WERI-Rb-1 (cell line): ENCODE measurements at regions not wholly inside any gene's neighbourhood (a gene's known extent, or its start where the extent isn't known, plus 50 kb on each side); places are given as distances from the start of the nearest gene placed in this dataset.

ENCODE experiments used
- DNase-seq: peaks from one replicate; pipeline ENCODE4 v3.0.0-alpha.2; 2020
- H3K27ac ChIP-seq: fragments of 250-450 bp; sonication (Bioruptor Pico); 2 replicates; pipeline ENCODE4 v1.5.1; 2020; ENCODE audit warnings: mild to moderate bottlenecking, moderate library complexity
- H3K27me3 ChIP-seq: fragments of 250-450 bp; sonication (Bioruptor Pico); 2 replicates; pipeline ENCODE4 v1.5.1; 2021; ENCODE audit warnings: mild to moderate bottlenecking, low read depth, moderate library complexity; ENCODE audit not compliant: insufficient read depth, severe bottlenecking
- H3K36me3 ChIP-seq: fragments of 250-450 bp; sonication (Bioruptor Pico); 2 replicates; pipeline ENCODE4 v1.5.1; 2020; ENCODE audit warnings: mild to moderate bottlenecking, moderate library complexity
- H3K4me3 ChIP-seq: 2 replicates; pipeline ENCODE4 v1.5.1; 2011; ENCODE audit warnings: low read depth, mild to moderate bottlenecking, control low read depth, low read length
- H3K9me3 ChIP-seq: fragments of 250-450 bp; sonication (Bioruptor Pico); 2 replicates; pipeline ENCODE4 v1.5.1; 2021; ENCODE audit warnings: mild to moderate bottlenecking, moderate library complexity; ENCODE audit not compliant: severe bottlenecking
- TF ChIP-seq, protein P1 (sequence below): IDR thresholded peaks from 2 replicates; pipeline ENCODE4 v1.5.1; 2011; ENCODE audit warnings: low read depth, mild to moderate bottlenecking, control low read depth, inconsistent platforms, low read length

DNA sequence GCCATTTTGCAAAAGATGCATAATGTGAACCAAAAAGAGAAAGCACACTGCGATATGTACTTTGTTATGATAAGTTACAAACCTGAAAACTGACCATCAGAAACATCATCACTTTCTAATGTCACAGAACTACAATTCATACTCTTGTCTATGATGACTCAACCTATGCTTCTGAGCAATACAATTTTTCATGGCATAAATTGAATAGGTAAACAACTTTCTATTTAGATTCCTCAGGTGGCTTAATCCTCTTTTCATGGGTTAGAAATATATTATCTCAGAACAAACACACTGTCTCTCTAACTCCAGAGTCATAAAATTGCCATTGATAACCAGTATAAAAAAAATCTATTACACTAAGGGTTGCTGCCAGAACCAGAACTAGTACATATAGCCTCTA lies 1715.0 kb upstream of the FLRT2 start:
- no peaks in the 10 kb centered on the region for H3K27me3 ChIP-seq
- no peak overlapping the region for H3K4me3 ChIP-seq
- TF ChIP-seq, protein P1, sequence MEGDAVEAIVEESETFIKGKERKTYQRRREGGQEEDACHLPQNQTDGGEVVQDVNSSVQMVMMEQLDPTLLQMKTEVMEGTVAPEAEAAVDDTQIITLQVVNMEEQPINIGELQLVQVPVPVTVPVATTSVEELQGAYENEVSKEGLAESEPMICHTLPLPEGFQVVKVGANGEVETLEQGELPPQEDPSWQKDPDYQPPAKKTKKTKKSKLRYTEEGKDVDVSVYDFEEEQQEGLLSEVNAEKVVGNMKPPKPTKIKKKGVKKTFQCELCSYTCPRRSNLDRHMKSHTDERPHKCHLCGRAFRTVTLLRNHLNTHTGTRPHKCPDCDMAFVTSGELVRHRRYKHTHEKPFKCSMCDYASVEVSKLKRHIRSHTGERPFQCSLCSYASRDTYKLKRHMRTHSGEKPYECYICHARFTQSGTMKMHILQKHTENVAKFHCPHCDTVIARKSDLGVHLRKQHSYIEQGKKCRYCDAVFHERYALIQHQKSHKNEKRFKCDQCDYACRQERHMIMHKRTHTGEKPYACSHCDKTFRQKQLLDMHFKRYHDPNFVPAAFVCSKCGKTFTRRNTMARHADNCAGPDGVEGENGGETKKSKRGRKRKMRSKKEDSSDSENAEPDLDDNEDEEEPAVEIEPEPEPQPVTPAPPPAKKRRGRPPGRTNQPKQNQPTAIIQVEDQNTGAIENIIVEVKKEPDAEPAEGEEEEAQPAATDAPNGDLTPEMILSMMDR: no peak

DNA sequence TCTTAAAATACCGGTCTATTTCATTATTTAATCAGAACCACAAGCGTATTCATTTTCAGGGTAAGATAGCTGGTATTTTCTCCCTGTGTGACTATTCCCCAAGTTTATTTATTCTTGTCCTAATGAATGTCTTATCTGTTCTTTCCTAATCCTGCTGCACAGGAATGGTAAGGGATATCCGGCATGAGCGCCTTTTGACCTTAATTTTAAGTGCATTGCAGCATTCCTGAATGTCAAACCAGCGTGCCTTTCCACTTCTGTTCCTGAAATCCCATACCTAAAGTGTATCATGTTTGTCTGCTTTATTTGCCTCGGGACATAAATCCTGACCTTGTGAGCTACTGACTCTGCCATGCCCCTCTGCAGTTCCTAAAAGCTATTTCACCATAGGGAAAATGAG lies 1713.2 kb upstream of the FLRT2 start:
- H3K9me3 ChIP-seq: no peaks in the 10 kb centered on the region
- no peak overlapping the region for H3K27ac ChIP-seq
- TF ChIP-seq, protein P1: no peak
- no peak for DNase-seq
- no peaks in the 10 kb centered on the region for H3K36me3 ChIP-seq
- no peak overlapping the region for H3K4me3 ChIP-seq
- H3K27me3 ChIP-seq: no peaks in the 10 kb centered on the region

More for the DNA sequence above, 1715.0 kb upstream of the FLRT2 start:
- H3K9me3 ChIP-seq: no peaks in the 10 kb centered on the region
- no peaks in the 10 kb centered on the region for H3K36me3 ChIP-seq
- H3K27ac ChIP-seq: no peak overlapping the region
- no peak for DNase-seq

DNA sequence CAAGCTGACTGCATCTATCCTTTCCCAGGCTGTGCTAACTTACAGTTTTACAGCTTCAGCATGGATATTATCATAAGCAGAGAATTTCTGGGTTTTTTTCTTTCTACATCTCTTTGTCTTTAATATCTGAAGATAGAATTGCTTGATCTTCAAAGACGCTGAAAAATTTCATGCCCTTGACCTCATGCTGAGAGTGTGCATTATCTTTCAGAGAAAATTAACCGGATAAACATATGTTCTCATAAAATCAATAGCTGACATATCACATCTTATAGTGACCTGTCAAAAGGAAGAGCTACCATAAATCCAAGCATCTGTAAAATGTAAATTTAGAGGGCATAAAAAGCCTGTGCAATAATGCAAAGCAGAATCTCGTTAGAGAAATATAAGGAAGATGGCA lies 1704.1 kb upstream of the FLRT2 start:
- TF ChIP-seq, protein P1: no peak
- Histone ChIP-seq H3K27ac (no peak overlapping the region), H3K27me3 (no peaks in the 10 kb centered on the region), H3K9me3 (no peaks in the 10 kb centered on the region), H3K36me3 (no peaks in the 10 kb centered on the region), H3K4me3 (no peak overlapping the region)
- no peak for DNase-seq

DNA sequence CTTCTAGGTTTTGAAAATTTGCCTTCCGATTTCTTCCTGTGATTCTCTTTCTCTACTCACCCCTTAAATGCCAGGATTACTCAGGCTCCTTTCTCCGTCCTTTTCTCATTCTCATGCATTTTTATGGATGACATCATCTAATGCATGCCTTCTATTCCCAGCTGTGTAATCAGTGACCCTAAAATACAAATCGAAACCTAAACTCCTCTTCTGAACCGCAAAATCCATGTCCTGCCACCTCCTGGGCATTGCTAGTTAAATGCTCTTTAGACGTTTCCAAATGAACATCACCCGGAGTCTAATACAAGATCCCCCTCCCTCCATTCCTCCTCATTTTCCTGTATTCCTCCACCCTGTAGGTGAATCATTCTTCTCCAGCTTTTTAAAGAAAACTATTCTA lies 1703.1 kb upstream of the FLRT2 start:
- Histone ChIP-seq H3K4me3 (no peak overlapping the region), H3K36me3 (no peaks in the 10 kb centered on the region), H3K9me3 (no peaks in the 10 kb centered on the region), H3K27ac (no peak overlapping the region), H3K27me3 (no peaks in the 10 kb centered on the region)
- no peak for DNase-seq
- TF ChIP-seq, protein P1: no peak

DNA sequence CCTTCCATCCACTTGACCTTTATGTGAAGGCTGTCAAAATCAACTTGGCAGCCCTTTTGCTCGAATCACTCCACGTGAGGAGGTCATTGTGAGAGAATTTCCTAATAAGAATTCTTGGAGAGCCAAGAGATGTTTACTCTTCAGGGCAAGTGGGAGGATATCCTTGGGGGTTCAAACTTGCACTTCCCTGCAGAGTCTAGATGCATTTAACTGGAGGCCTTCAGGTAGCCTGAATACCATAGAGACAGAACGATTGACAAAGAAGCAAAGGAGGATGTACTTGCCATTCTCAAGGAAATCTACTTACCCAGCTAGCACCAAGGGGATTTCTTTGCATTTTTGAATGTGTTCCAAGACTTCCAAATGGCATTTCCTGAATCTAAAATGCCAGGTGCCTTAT lies 1702.6 kb upstream of the FLRT2 start:
- TF ChIP-seq, protein P1: no peak
- Histone ChIP-seq H3K4me3 (no peak overlapping the region), H3K27me3 (no peaks in the 10 kb centered on the region), H3K36me3 (no peaks in the 10 kb centered on the region), H3K9me3 (no peaks in the 10 kb centered on the region), H3K27ac (no peak overlapping the region)
- DNase-seq: no peak

DNA sequence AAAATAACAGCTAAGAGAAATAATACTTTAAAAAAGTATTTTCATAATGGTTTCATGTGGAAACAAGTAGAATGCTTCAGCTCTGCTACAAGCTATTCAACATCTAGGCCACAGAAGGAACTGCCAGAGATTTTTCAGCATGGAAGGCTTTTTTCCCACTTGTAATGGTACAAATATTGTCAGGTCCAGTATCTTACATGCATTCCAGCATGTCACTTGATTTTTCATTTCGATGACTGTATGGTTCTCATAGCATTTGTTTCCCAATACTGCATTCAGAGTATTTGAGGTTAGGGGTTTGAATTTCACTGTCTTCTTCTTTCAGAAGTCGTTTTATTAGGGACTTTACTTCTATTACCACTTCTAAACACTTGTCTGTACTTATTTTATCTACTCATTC lies 1701.5 kb upstream of the FLRT2 start:
- H3K9me3 ChIP-seq: no peaks in the 10 kb centered on the region
- TF ChIP-seq, protein P1: no peak
- no peak overlapping the region for H3K4me3 ChIP-seq
- H3K27ac ChIP-seq: no peak overlapping the region
- no peaks in the 10 kb centered on the region for H3K27me3 ChIP-seq
- no peak for DNase-seq
- H3K36me3 ChIP-seq: no peaks in the 10 kb centered on the region
